ENCODE measurements at regions not wholly inside any gene's neighbourhood (a gene's known extent, or its start where the extent isn't known, plus 50 kb on each side); places are given as distances from the start of the nearest gene placed in this dataset.

DNA sequence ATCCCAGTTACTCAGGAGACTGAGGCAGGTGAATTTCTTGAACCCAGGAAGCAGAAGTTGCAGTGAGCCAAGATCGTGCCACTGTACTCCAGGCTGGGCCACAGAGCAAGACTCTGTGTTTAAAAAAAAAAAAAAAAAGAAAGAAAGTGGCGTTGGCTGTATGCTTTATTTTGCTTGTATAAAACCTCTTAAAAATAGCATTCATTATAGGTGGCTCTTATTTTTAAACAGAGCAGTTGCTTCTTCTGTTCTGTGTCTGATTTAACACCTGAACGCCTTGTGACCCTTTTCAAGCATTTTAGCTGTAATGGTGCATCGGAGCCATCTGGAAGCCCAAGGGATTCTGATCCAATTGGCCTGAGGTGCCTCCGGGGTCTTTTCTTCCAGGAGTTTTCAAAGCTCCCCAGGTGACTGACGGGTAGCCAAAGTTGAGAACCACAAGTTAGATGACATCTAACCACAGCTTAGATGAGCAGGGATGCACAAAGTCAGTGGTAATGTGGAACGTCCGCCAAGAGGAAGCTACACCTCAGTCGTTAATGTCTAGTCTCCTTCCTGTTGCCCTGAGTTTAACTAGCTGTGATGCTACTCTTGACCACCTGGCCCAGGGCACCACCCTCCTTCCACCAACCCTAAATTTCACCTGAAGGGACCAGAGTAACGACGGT lies 274.6 kb upstream of the KLF6 start:
- H3K79me2 ChIP-seq (ENCODE audit: insufficient read depth, low read length), result no peaks in the 10 kb centered on the region
- H3K27ac ChIP-seq (ENCODE audit: low read depth, low read length), result no peak overlapping the region
- Mint-ChIP-seq H3K9me3 (ENCODE audit: unreplicated experiment) (no peaks in the 10 kb centered on the region), H3K4me1 (ENCODE audit: low read depth, unreplicated experiment) (no peaks in the 10 kb centered on the region), H3K27ac (ENCODE audit: unreplicated experiment) (no peak overlapping the region), H3K27me3 (ENCODE audit: low read depth, unreplicated experiment) (no peaks in the 10 kb centered on the region), H3K36me3 (ENCODE audit: low read depth, unreplicated experiment) (no peaks in the 10 kb centered on the region), H3K4me3 (ENCODE audit: unreplicated experiment) (no peak overlapping the region)
- no peak for TF ChIP-seq EZH2 (IDR thresholded peaks at IDR 0.05; ENCODE audit: insufficient read depth, low read length)
- TF ChIP-seq, protein P1, sequence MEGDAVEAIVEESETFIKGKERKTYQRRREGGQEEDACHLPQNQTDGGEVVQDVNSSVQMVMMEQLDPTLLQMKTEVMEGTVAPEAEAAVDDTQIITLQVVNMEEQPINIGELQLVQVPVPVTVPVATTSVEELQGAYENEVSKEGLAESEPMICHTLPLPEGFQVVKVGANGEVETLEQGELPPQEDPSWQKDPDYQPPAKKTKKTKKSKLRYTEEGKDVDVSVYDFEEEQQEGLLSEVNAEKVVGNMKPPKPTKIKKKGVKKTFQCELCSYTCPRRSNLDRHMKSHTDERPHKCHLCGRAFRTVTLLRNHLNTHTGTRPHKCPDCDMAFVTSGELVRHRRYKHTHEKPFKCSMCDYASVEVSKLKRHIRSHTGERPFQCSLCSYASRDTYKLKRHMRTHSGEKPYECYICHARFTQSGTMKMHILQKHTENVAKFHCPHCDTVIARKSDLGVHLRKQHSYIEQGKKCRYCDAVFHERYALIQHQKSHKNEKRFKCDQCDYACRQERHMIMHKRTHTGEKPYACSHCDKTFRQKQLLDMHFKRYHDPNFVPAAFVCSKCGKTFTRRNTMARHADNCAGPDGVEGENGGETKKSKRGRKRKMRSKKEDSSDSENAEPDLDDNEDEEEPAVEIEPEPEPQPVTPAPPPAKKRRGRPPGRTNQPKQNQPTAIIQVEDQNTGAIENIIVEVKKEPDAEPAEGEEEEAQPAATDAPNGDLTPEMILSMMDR (IDR thresholded peaks at IDR 0.05; ENCODE audit: insufficient read depth, low read depth, low read length), result no peak
- no peaks in the 10 kb centered on the region for H3K9me3 ChIP-seq (ENCODE audit: insufficient read depth, low read depth, low read length)
- H3K4me2 ChIP-seq (ENCODE audit: low read length), result no peak overlapping the region
- no peaks in the 10 kb centered on the region for H3K36me3 ChIP-seq (ENCODE audit: insufficient read depth, low read length)
- H3K4me1 ChIP-seq (ENCODE audit: insufficient read depth, low read length), result no peaks in the 10 kb centered on the region
- no peak overlapping the region for H3K9ac ChIP-seq (ENCODE audit: low read length)
- no peak overlapping the region for H3K4me3 ChIP-seq (ENCODE audit: insufficient read depth, low read depth, low read length)
- no peaks in the 10 kb centered on the region for H4K20me1 ChIP-seq (ENCODE audit: insufficient read depth, low read length)
- no peak for FAIRE-seq
- DNase-seq (ENCODE audit: low read depth), result no peak
- H2AFZ ChIP-seq (ENCODE audit: low read depth, low read length), result no peak overlapping the region
- no peaks in the 10 kb centered on the region for H3K27me3 ChIP-seq (ENCODE audit: insufficient read depth, low read length)

DNA sequence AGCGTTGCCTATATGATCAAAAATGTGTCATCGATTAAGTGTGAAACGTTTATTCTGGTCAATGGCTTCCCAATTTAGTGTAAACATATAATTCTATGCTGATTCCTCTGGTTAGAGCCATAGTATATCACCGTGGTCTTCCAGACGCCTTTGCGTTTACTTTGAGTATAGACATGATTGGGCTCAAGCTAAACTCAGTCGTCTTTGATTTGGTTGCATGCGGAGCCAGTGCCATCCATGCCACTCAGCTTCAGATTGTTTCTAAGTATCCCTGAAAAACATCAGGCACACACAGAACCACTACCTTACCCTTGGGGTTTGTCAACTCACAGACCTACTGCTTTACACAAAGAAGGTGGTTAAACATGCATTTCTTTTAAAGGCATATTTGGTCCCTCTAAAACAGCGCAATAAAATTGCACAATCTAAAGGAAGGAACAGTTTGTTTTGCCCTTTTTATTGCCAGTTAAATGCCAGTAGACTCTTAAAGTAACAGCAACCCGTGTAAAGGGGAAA lies 273.6 kb upstream of the KLF6 start:
- no peaks in the 10 kb centered on the region for H3K36me3 Mint-ChIP-seq (ENCODE audit: low read depth, unreplicated experiment)
- no peaks in the 10 kb centered on the region for H3K36me3 ChIP-seq (ENCODE audit: insufficient read depth, low read length)
- no peak overlapping the region for H3K27ac Mint-ChIP-seq (ENCODE audit: unreplicated experiment)
- no peak overlapping the region for H2AFZ ChIP-seq (ENCODE audit: low read depth, low read length)
- H3K27ac ChIP-seq (ENCODE audit: low read depth, low read length), result no peak overlapping the region
- H3K4me1 ChIP-seq (ENCODE audit: insufficient read depth, low read length), result no peaks in the 10 kb centered on the region
- no peak for DNase-seq (ENCODE audit: low read depth)
- no peak overlapping the region for H3K4me3 Mint-ChIP-seq (ENCODE audit: unreplicated experiment)
- H3K9ac ChIP-seq (ENCODE audit: low read length), result no peak overlapping the region
- H3K4me1 Mint-ChIP-seq (ENCODE audit: low read depth, unreplicated experiment), result no peaks in the 10 kb centered on the region
- no peak for FAIRE-seq
- no peaks in the 10 kb centered on the region for H3K79me2 ChIP-seq (ENCODE audit: insufficient read depth, low read length)
- H3K9me3 Mint-ChIP-seq (ENCODE audit: unreplicated experiment), result no peaks in the 10 kb centered on the region
- no peaks in the 10 kb centered on the region for H4K20me1 ChIP-seq (ENCODE audit: insufficient read depth, low read length)
- H3K4me2 ChIP-seq (ENCODE audit: low read length), result no peak overlapping the region
- H3K4me3 ChIP-seq (ENCODE audit: insufficient read depth, low read depth, low read length), result no peak overlapping the region
- H3K27me3 ChIP-seq (ENCODE audit: insufficient read depth, low read length), result no peaks in the 10 kb centered on the region
- H3K27me3 Mint-ChIP-seq (ENCODE audit: low read depth, unreplicated experiment), result no peaks in the 10 kb centered on the region
- no peaks in the 10 kb centered on the region for H3K9me3 ChIP-seq (ENCODE audit: insufficient read depth, low read depth, low read length)
- no peak for TF ChIP-seq EZH2 (IDR thresholded peaks at IDR 0.05; ENCODE audit: insufficient read depth, low read length)

DNA sequence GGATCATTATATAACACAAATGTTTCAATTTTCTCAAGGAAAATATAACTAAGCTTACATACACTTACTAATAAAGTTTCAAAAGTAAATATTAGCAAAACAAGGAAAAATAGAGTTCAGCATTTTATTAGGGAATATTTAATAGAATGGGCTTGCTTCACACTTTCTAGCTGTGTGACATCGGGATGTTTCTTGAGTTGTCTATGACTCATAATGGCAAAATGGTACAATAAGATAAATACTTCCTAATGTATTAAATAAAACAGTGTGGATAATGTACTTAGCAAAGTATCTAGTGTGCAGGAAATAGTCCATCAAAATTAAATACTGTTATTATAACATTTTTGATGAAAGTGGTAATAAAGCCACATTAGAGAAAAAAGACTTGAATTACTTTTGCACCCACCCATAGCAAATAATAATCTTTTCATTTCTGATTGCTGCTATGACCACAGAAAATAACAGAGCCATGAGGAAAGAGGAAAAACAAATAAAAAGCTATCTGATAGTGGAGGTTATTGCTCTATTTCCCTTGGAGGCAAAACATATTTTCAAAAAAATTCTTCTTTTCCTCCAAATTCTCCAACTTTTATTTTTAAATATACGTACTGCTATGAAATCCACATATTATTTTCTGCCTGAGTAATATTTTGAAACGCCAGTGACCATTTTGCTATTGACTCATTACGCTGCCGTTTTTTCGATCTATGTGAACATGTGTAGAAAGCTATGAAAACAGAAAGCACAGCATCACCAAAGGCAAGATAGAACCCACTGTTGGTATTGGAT lies 272.9 kb upstream of the KLF6 start:
- no peaks in the 10 kb centered on the region for H3K4me1 ChIP-seq (ENCODE audit: insufficient read depth, low read length)
- no peak overlapping the region for H3K4me2 ChIP-seq (ENCODE audit: low read length)
- H3K9ac ChIP-seq (ENCODE audit: low read length), result no peak overlapping the region
- Mint-ChIP-seq H3K27me3 (ENCODE audit: low read depth, unreplicated experiment) (no peaks in the 10 kb centered on the region), H3K36me3 (ENCODE audit: low read depth, unreplicated experiment) (no peaks in the 10 kb centered on the region), H3K9me3 (ENCODE audit: unreplicated experiment) (no peaks in the 10 kb centered on the region), H3K4me3 (ENCODE audit: unreplicated experiment) (no peak overlapping the region), H3K4me1 (ENCODE audit: low read depth, unreplicated experiment) (no peaks in the 10 kb centered on the region), H3K27ac (ENCODE audit: unreplicated experiment) (no peak overlapping the region)
- H3K9me3 ChIP-seq (ENCODE audit: insufficient read depth, low read depth, low read length), result no peaks in the 10 kb centered on the region
- no peak overlapping the region for H2AFZ ChIP-seq (ENCODE audit: low read depth, low read length)
- no peaks in the 10 kb centered on the region for H3K79me2 ChIP-seq (ENCODE audit: insufficient read depth, low read length)
- no peak for FAIRE-seq
- no peak for DNase-seq (ENCODE audit: low read depth)
- H3K36me3 ChIP-seq (ENCODE audit: insufficient read depth, low read length), result no peaks in the 10 kb centered on the region
- H3K4me3 ChIP-seq (ENCODE audit: insufficient read depth, low read depth, low read length), result no peak overlapping the region
- H4K20me1 ChIP-seq (ENCODE audit: insufficient read depth, low read length), result no peaks in the 10 kb centered on the region
- no peaks in the 10 kb centered on the region for H3K27me3 ChIP-seq (ENCODE audit: insufficient read depth, low read length)
- H3K27ac ChIP-seq (ENCODE audit: low read depth, low read length), result no peak overlapping the region
- TF ChIP-seq, protein P1 (IDR thresholded peaks at IDR 0.05; ENCODE audit: insufficient read depth, low read depth, low read length), result no peak
- TF ChIP-seq EZH2 (IDR thresholded peaks at IDR 0.05; ENCODE audit: insufficient read depth, low read length), result no peak
